Kidney (tissue), 13 donors: ENCODE measurements at regions not wholly inside any gene's neighbourhood (a gene's known extent, or its start where the extent isn't known, plus 50 kb on each side); places are given as distances from the start of the nearest gene placed in this dataset.

Source experiments
- DNase-seq, 5 donors: peaks; one replicate each; pipeline ENCODE4 v3.0.0-alpha.2; 2013 to 2020
- FAIRE-seq: peaks from 2 replicates; lab custom pipeline; 2012; peaks lifted over from hg19 to GRCh38; lab: Jason Lieb, UNC
- H3K27ac ChIP-seq, 2 donors: one replicate each; pipeline ENCODE4 v1.7.0; 2013; ENCODE audit warnings: low read depth in 2 of 2, low read length in 2 of 2, inconsistent platforms in 1 of 2
- H3K27me3 ChIP-seq: one replicate; pipeline ENCODE4 v1.7.1; 2013; ENCODE audit warnings: low read length, inconsistent platforms; ENCODE audit not compliant: control insufficient read depth, insufficient read depth
- H3K36me3 ChIP-seq, 3 donors: one replicate each; pipeline versions ENCODE4 v1.7.0 to v1.7.1; 2013; ENCODE audit warnings: low read length in 3 of 3, control low read depth in 1 of 3, inconsistent platforms in 1 of 3; ENCODE audit not compliant: insufficient read depth in 3 of 3, control insufficient read depth in 2 of 3
- H3K4me1 ChIP-seq, 3 donors: one replicate each; pipeline versions ENCODE4 v1.7.0 to v1.7.1; 2013; ENCODE audit warnings: low read length in 3 of 3, inconsistent platforms in 1 of 3, low read depth in 1 of 3; ENCODE audit not compliant: control insufficient read depth in 2 of 3, insufficient read depth in 2 of 3
- H3K4me3 ChIP-seq, 3 donors: one replicate each; pipeline versions ENCODE4 v1.7.0 to v1.8.1; 2013; ENCODE audit warnings: low read length in 3 of 3, control low read depth in 1 of 3, inconsistent platforms in 1 of 3
- H3K9ac ChIP-seq, 3 donors: one replicate each; pipeline versions ENCODE4 v1.7.0 to v1.7.1; 2013; ENCODE audit warnings: low read length in 3 of 3, control low read depth in 1 of 3, inconsistent platforms in 1 of 3
- H3K9me3 ChIP-seq, 3 donors: one replicate each; pipeline versions ENCODE4 v1.7.0 to v1.7.1; 2013; ENCODE audit warnings: low read length in 3 of 3, control low read depth in 1 of 3, inconsistent platforms in 1 of 3; ENCODE audit not compliant: control insufficient read depth in 2 of 3, insufficient read depth in 1 of 3
- CTCF ChIP-seq: IDR thresholded peaks from 3 replicates; pipeline ENCODE4 v1.5.1; 2012; ENCODE audit warnings: mild to moderate bottlenecking, moderate library complexity, borderline replicate concordance; ENCODE audit not compliant: insufficient read depth; ENCODE audit errors: extremely low read depth
- intact Hi-C: fragments of 100-400 bp; cut with DNase I; formaldehyde crosslinking; loops from one replicate; pipeline ENCODE4 v1.11.1; 2022
- donor health status: control.
- donor health status: control.
- donor health status: control.
- donor health status: control.
- donor health status: control.
- donor health status: DM: yes; HTN: yes; CAD: no.
- donor health status: Normal renal cell carcinoma (clear cell type).

GRCh38 chr4:1556541-1557220 lies 127.4 kb downstream of the FAM53A start:
- no peaks in the 10 kb centered on the region for H3K4me1 ChIP-seq
- DNase-seq (peak in 3 of 5 donors; percentile 49 to 59 (median 57)), FAIRE-seq (no peak)
- H3K27ac ChIP-seq = no peak overlapping the region
- no peak overlapping the region for H3K4me3 ChIP-seq
- H3K9ac ChIP-seq = no peak overlapping the region
- H3K36me3 ChIP-seq = no peaks in the 10 kb centered on the region
- H3K27me3 ChIP-seq = peaks cover 2% of the 10 kb centered on the region
- intact Hi-C loops = no loop called here
- no peaks in the 10 kb centered on the region for H3K9me3 ChIP-seq
- TF ChIP-seq CTCF = no peak

GRCh38 chr4:1554876-1555265 lies 129.2 kb downstream of the FAM53A start:
- Histone ChIP-seq H3K27ac (no peak overlapping the region), H3K36me3 (no peaks in the 10 kb centered on the region), H3K27me3 (peaks cover 2% of the 10 kb centered on the region), H3K9ac (no peak overlapping the region), H3K9me3 (no peaks in the 10 kb centered on the region), H3K4me1 (no peaks in the 10 kb centered on the region), H3K4me3 (no peak overlapping the region)
- no peak for TF ChIP-seq CTCF
- FAIRE-seq = no peak
- DNase-seq = no peak
- intact Hi-C loops = no loop called here

- no peak overlapping the region for H3K27ac ChIP-seq
- FAIRE-seq (no peak), DNase-seq (no peak)
- peaks cover 2% of the 10 kb centered on the region for H3K27me3 ChIP-seq
- H3K9me3 ChIP-seq = no peaks in the 10 kb centered on the region
- no peaks in the 10 kb centered on the region for H3K36me3 ChIP-seq
- H3K9ac ChIP-seq = no peak overlapping the region
- TF ChIP-seq CTCF = no peak
- peaks cover 0 to 2% (median 0%) of the 10 kb centered on the region in 3 donors for H3K4me1 ChIP-seq
- H3K4me3 ChIP-seq = no peak overlapping the region
- intact Hi-C loops = no loop called here
Observed at GRCh38 chr4:1554246-1554875, 129.8 kb downstream of the FAM53A start.
